Astrocyte (in vitro differentiated cells and primary cell): ENCODE measurements at regions not wholly inside any gene's neighbourhood (a gene's known extent, or its start where the extent isn't known, plus 50 kb on each side); places are given as distances from the start of the nearest gene placed in this dataset.

Source experiments
- DNase-seq: peaks from one replicate; pipeline ENCODE4 v3.0.0-alpha.2; 2010; ENCODE audit warnings: low read depth
- FAIRE-seq: peaks from 2 replicates; lab custom pipeline; 2011; peaks lifted over from hg19 to GRCh38; lab: Jason Lieb, UNC
- H2AFZ ChIP-seq: 2 replicates; pipeline ENCODE4 v1.6.0; 2012; ENCODE audit warnings: low read depth, low read length, inconsistent platforms
- H3K27ac ChIP-seq: 2 replicates; pipeline ENCODE4 v1.5.1; 2011; ENCODE audit warnings: low read depth, low read length, inconsistent platforms
- H3K27me3 ChIP-seq: 2 replicates; pipeline ENCODE4 v1.6.0; 2011; ENCODE audit warnings: low read length, inconsistent platforms; ENCODE audit not compliant: insufficient read depth
- H3K36me3 ChIP-seq: 2 replicates; pipeline ENCODE4 v1.5.1; 2011; ENCODE audit warnings: low read length, inconsistent platforms; ENCODE audit not compliant: insufficient read depth
- H3K4me1 ChIP-seq: 2 replicates; pipeline ENCODE4 v1.5.1; 2011; ENCODE audit warnings: low read length, inconsistent platforms; ENCODE audit not compliant: insufficient read depth
- H3K4me2 ChIP-seq: 2 replicates; pipeline ENCODE4 v1.6.0; 2012; ENCODE audit warnings: low read length, inconsistent platforms
- H3K4me3 ChIP-seq: 2 replicates; pipeline ENCODE4 v1.5.1; 2011; ENCODE audit warnings: low read depth, mild to moderate bottlenecking, low read length, inconsistent platforms; ENCODE audit not compliant: insufficient read depth
- H3K79me2 ChIP-seq: 2 replicates; pipeline ENCODE4 v1.6.0; 2012; ENCODE audit warnings: mild to moderate bottlenecking, low read length, inconsistent platforms; ENCODE audit not compliant: insufficient read depth
- H3K9ac ChIP-seq: 2 replicates; pipeline ENCODE4 v1.6.0; 2012; ENCODE audit warnings: mild to moderate bottlenecking, low read length, inconsistent platforms
- H3K9me3 ChIP-seq: 2 replicates; pipeline ENCODE4 v1.5.1; 2012; ENCODE audit warnings: low read depth, mild to moderate bottlenecking, low read length, inconsistent platforms; ENCODE audit not compliant: insufficient read depth
- H4K20me1 ChIP-seq: 2 replicates; pipeline ENCODE4 v1.6.0; 2012; ENCODE audit warnings: low read length, inconsistent platforms; ENCODE audit not compliant: insufficient read depth
- H3K27ac Mint-ChIP-seq: one replicate; pipeline ENCODE4 v1.8.0; 2021; ENCODE audit warnings: mild to moderate bottlenecking, mixed read lengths; ENCODE audit not compliant: unreplicated experiment
- H3K27me3 Mint-ChIP-seq: one replicate; pipeline ENCODE4 v1.8.0; 2021; ENCODE audit warnings: low read depth, mixed read lengths; ENCODE audit not compliant: unreplicated experiment
- H3K36me3 Mint-ChIP-seq: one replicate; pipeline ENCODE4 v1.8.0; 2021; ENCODE audit warnings: low read depth, mixed read lengths; ENCODE audit not compliant: unreplicated experiment
- H3K4me1 Mint-ChIP-seq: one replicate; pipeline ENCODE4 v1.8.0; 2021; ENCODE audit warnings: low read depth, mixed read lengths; ENCODE audit not compliant: unreplicated experiment
- H3K4me3 Mint-ChIP-seq: one replicate; pipeline ENCODE4 v1.8.0; 2021; ENCODE audit warnings: mild to moderate bottlenecking, moderate library complexity, mixed read lengths; ENCODE audit not compliant: unreplicated experiment
- H3K9me3 Mint-ChIP-seq: one replicate; pipeline ENCODE4 v1.8.0; 2021; ENCODE audit warnings: mild to moderate bottlenecking, mixed read lengths; ENCODE audit not compliant: unreplicated experiment
- EZH2 ChIP-seq: IDR thresholded peaks from 2 replicates; pipeline ENCODE4 v1.6.1; 2012; ENCODE audit warnings: mild to moderate bottlenecking, low read length, inconsistent platforms; ENCODE audit not compliant: insufficient read depth
- TF ChIP-seq, protein P1 (sequence below): IDR thresholded peaks from 2 replicates; pipeline ENCODE4 v1.5.1; 2011; ENCODE audit warnings: low read depth, mild to moderate bottlenecking, inconsistent platforms, low read length, moderate library complexity; ENCODE audit not compliant: insufficient read depth

DNA sequence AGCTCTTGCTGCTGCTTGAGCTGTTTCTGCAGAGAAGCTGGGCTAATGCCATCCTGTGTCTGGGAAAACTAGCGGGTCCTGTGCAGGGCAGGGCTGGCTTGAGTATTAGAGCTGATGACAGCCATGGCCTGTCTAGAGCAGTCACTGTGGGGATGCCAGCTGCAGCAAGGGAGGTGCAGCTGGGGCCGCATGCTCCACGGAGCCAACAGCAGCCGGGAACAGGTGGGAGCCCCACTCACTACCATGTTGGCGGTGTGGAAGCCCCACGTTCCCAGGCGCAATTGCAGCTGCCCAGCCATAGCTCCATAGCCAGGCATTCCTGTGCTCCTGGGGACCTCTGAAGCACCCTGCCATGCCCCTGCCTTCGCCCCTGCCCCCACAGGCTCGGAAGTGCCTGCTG lies 212.9 kb downstream of the TFAP2C start:
- Mint-ChIP-seq H3K27ac (no peak overlapping the region), H3K36me3 (no peaks in the 10 kb centered on the region), H3K4me1 (no peaks in the 10 kb centered on the region), H3K27me3 (peaks cover 64% of the 10 kb centered on the region), H3K9me3 (peaks cover 9% of the 10 kb centered on the region), H3K4me3 (no peak overlapping the region)
- no peak overlapping the region for H3K4me3 ChIP-seq
- no peaks in the 10 kb centered on the region for H3K4me1 ChIP-seq
- no peak overlapping the region for H3K27ac ChIP-seq
- H3K9me3 ChIP-seq: no peaks in the 10 kb centered on the region
- H3K4me2 ChIP-seq: no peak overlapping the region
- no peaks in the 10 kb centered on the region for H4K20me1 ChIP-seq
- DNase-seq (no peak), FAIRE-seq (no peak)
- TF ChIP-seq, protein P1, sequence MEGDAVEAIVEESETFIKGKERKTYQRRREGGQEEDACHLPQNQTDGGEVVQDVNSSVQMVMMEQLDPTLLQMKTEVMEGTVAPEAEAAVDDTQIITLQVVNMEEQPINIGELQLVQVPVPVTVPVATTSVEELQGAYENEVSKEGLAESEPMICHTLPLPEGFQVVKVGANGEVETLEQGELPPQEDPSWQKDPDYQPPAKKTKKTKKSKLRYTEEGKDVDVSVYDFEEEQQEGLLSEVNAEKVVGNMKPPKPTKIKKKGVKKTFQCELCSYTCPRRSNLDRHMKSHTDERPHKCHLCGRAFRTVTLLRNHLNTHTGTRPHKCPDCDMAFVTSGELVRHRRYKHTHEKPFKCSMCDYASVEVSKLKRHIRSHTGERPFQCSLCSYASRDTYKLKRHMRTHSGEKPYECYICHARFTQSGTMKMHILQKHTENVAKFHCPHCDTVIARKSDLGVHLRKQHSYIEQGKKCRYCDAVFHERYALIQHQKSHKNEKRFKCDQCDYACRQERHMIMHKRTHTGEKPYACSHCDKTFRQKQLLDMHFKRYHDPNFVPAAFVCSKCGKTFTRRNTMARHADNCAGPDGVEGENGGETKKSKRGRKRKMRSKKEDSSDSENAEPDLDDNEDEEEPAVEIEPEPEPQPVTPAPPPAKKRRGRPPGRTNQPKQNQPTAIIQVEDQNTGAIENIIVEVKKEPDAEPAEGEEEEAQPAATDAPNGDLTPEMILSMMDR: no peak
- TF ChIP-seq EZH2: no peak
- H2AFZ ChIP-seq: no peak overlapping the region
- no peaks in the 10 kb centered on the region for H3K36me3 ChIP-seq
- H3K9ac ChIP-seq: no peak overlapping the region
- peaks cover 15% of the 10 kb centered on the region for H3K27me3 ChIP-seq
- no peaks in the 10 kb centered on the region for H3K79me2 ChIP-seq

DNA sequence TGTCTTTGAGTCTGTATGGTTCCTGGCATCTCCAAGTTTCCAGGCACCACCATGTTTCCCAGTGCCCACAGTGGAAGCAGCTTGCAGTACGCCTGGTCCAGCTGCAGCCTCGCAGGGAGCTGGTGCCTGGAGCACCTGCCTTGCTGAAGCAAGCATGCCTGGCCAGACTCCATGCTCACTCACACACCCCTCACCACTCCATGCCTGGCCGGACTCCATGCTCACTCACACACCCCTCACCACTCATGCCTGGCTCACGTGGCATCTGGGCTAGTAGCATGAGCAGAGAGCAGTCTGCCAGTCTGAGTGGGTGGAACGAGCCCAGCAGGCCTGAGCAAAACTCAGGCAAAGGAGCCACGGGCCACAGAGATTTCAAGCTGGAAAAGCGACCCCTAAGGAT lies 214.3 kb downstream of the TFAP2C start:
- DNase-seq: no peak
- peaks cover 53% of the 10 kb centered on the region for H3K27me3 Mint-ChIP-seq
- H3K4me2 ChIP-seq: no peak overlapping the region
- no peak overlapping the region for H3K4me3 ChIP-seq
- no peaks in the 10 kb centered on the region for H3K4me1 Mint-ChIP-seq
- H3K4me1 ChIP-seq: no peaks in the 10 kb centered on the region
- no peak overlapping the region for H2AFZ ChIP-seq
- H3K27me3 ChIP-seq: peaks cover 11% of the 10 kb centered on the region
- no peak overlapping the region for H3K27ac ChIP-seq
- H3K9me3 ChIP-seq: no peaks in the 10 kb centered on the region
- no peak overlapping the region for H3K9ac ChIP-seq
- no peaks in the 10 kb centered on the region for H3K79me2 ChIP-seq
- peaks cover 4% of the 10 kb centered on the region for H3K9me3 Mint-ChIP-seq
- H3K4me3 Mint-ChIP-seq: no peak overlapping the region
- H4K20me1 ChIP-seq: no peaks in the 10 kb centered on the region
- H3K36me3 ChIP-seq: no peaks in the 10 kb centered on the region
- no peak for TF ChIP-seq EZH2
- TF ChIP-seq, protein P1: no peak
- FAIRE-seq: no peak
- no peak overlapping the region for H3K27ac Mint-ChIP-seq
- no peaks in the 10 kb centered on the region for H3K36me3 Mint-ChIP-seq

DNA sequence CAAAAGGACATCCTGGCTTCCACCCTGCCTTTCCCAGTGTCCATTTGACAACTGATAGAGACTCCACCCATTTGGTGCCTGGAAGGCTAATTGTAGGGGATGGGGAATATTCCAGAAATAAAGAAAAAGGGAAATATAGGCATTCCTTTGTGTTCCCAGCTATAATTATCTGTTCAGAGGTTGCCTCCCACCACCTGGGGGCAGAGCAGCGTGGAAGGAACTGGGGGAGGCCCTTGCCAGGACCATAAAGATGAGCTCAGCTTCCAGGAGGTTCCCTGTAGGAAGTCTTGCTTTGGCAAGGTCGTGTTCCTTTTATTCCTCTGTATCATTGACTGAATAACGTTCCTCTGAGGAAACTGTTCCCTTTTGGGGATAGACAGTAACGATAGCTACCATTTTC lies 214.7 kb downstream of the TFAP2C start:
- Histone ChIP-seq H3K79me2 (no peaks in the 10 kb centered on the region), H3K4me1 (no peaks in the 10 kb centered on the region), H3K4me3 (no peak overlapping the region), H2AFZ (no peak overlapping the region), H4K20me1 (no peaks in the 10 kb centered on the region), H3K27ac (no peak overlapping the region), H3K4me2 (no peak overlapping the region), H3K36me3 (no peaks in the 10 kb centered on the region), H3K27me3 (peaks cover 10% of the 10 kb centered on the region), H3K9ac (no peak overlapping the region), H3K9me3 (no peaks in the 10 kb centered on the region)
- Mint-ChIP-seq H3K27ac (no peak overlapping the region), H3K36me3 (no peaks in the 10 kb centered on the region), H3K27me3 (peaks cover 48% of the 10 kb centered on the region), H3K9me3 (peaks cover 4% of the 10 kb centered on the region), H3K4me3 (no peak overlapping the region), H3K4me1 (no peaks in the 10 kb centered on the region)
- TF ChIP-seq, protein P1: no peak
- no peak for TF ChIP-seq EZH2
- DNase-seq: no peak
- no peak for FAIRE-seq
